IMR-90 (cell line): ENCODE measurements at regions not wholly inside any gene's neighbourhood (a gene's known extent, or its start where the extent isn't known, plus 50 kb on each side); places are given as distances from the start of the nearest gene placed in this dataset.

ENCODE experiments used
- ATAC-seq: fragments of 200-7000 bp; cut with Tn5 transposase; 2 replicates; pipeline ENCODE4 v1.9.1; 2020; ENCODE audit warnings: low read depth, mild to moderate bottlenecking, moderate library complexity
- BruUV-seq: library from RNA; stranded (reverse); fragments of 400-500 nt; replicated peaks from 2 replicates; lab custom pipeline; 2021; lab: Mats Ljungman, UMichigan
- CTCF ChIA-PET: fragments of 300-600 bp; formaldehyde crosslinking; extraction: SDS; loops from one replicate; lab custom pipeline; 2021; ENCODE audit warnings: antibody characterized with exemption; lab: Yijun Ruan, JAX
- POLR2A ChIA-PET: fragments of 300-600 bp; sonication (Branson Sonifier 250); formaldehyde crosslinking; loops from one replicate; lab custom pipeline; 2022; ENCODE audit warnings: antibody characterized with exemption; ENCODE audit not compliant: unreplicated experiment; lab: Charles Lee
- DNase-seq: peaks from one replicate; pipeline ENCODE4 v3.0.0; 2013
- H2AFZ ChIP-seq: replicated peaks from 2 replicates; pipeline ENCODE3; 2013; ENCODE audit warnings: low read length, mild to moderate bottlenecking; ENCODE audit not compliant: poor library complexity
- H2AK5ac ChIP-seq: 2 replicates; pipeline ENCODE4 v1.6.1; 2013; ENCODE audit warnings: low read depth, low read length, inconsistent platforms
- H2AK9ac ChIP-seq: replicated peaks from 2 replicates; pipeline ENCODE3; 2013; ENCODE audit warnings: mild to moderate bottlenecking, low read depth, low read length, moderate library complexity; ENCODE audit not compliant: poor library complexity
- H2BK120ac ChIP-seq: 2 replicates; pipeline ENCODE4 v1.6.1; 2013; ENCODE audit warnings: low read depth, low read length, inconsistent platforms
- H2BK15ac ChIP-seq: 3 replicates; pipeline ENCODE4 v1.6.1; 2013; ENCODE audit warnings: low read depth, low read length, inconsistent platforms
- H2BK20ac ChIP-seq: 2 replicates; pipeline ENCODE4 v1.6.1; 2013; ENCODE audit warnings: low read depth, mild to moderate bottlenecking, inconsistent platforms, low read length, moderate library complexity
- H2BK5ac ChIP-seq: 2 replicates; pipeline ENCODE4 v1.6.1; 2013; ENCODE audit warnings: mild to moderate bottlenecking, low read depth, low read length, inconsistent platforms; ENCODE audit not compliant: poor library complexity, severe bottlenecking
- H3K14ac ChIP-seq: replicated peaks from 2 replicates; pipeline ENCODE4 v1.6.1; 2013; ENCODE audit warnings: low read depth, low read length, inconsistent platforms
- H3K18ac ChIP-seq: 2 replicates; pipeline ENCODE4 v1.6.1; 2013; ENCODE audit warnings: low read depth, low read length, control low read depth
- H3K23ac ChIP-seq: 2 replicates; pipeline ENCODE4 v1.6.1; 2013; ENCODE audit warnings: low read depth, low read length, inconsistent platforms
- H3K27ac ChIP-seq: 2 replicates; pipeline ENCODE4 v1.5.1; 2013; ENCODE audit warnings: mild to moderate bottlenecking, control low read depth, low read length; ENCODE audit not compliant: insufficient read depth
- H3K27me3 ChIP-seq: 2 replicates; pipeline ENCODE4 v1.6.1; 2013; ENCODE audit warnings: low read length; ENCODE audit not compliant: control insufficient read depth, insufficient read depth
- H3K36me3 ChIP-seq: 2 replicates; pipeline ENCODE4 v1.6.1; 2013; ENCODE audit warnings: low read length, mixed read lengths; ENCODE audit not compliant: control insufficient read depth, insufficient read depth
- H3K4ac ChIP-seq: 2 replicates; pipeline ENCODE4 v1.6.1; 2013; ENCODE audit warnings: low read depth, low read length, inconsistent platforms
- H3K4me1 ChIP-seq: 2 replicates; pipeline ENCODE4 v1.6.1; 2013; ENCODE audit warnings: low read length, mixed read lengths; ENCODE audit not compliant: control insufficient read depth, insufficient read depth
- H3K4me2 ChIP-seq: 2 replicates; pipeline ENCODE4 v1.6.1; 2013; ENCODE audit warnings: low read depth, mild to moderate bottlenecking, control low read depth, low read length, moderate library complexity
- H3K4me3 ChIP-seq: 2 replicates; pipeline ENCODE4 v1.5.1; 2013; ENCODE audit warnings: low read depth, mild to moderate bottlenecking, control low read depth, low read length, moderate library complexity; ENCODE audit not compliant: insufficient read depth
- H3K56ac ChIP-seq: 2 replicates; pipeline ENCODE4 v1.6.1; 2013; ENCODE audit warnings: low read length, inconsistent platforms; ENCODE audit not compliant: insufficient read depth; ENCODE audit errors: extremely low read depth
- H3K79me1 ChIP-seq, 2 experiments: 2 replicates each; pipeline ENCODE4 v1.6.1; 2013; ENCODE audit warnings: low read length in 2 of 2, inconsistent platforms in 1 of 2, low read depth in 1 of 2
- H3K9ac ChIP-seq: 2 replicates; pipeline ENCODE4 v1.6.1; 2013; ENCODE audit warnings: low read depth, low read length, control low read depth
- H3K9me1 ChIP-seq: 2 replicates; pipeline ENCODE4 v1.6.1; 2013; ENCODE audit warnings: low read length, inconsistent platforms; ENCODE audit not compliant: insufficient read depth
- H3K9me3 ChIP-seq: 2 replicates; pipeline ENCODE4 v1.6.1; 2013; ENCODE audit warnings: low read length; ENCODE audit not compliant: control insufficient read depth, insufficient read depth
- H4K20me1 ChIP-seq: 2 replicates; pipeline ENCODE4 v1.6.1; 2013; ENCODE audit warnings: low read length, inconsistent platforms; ENCODE audit not compliant: insufficient read depth
- H4K5ac ChIP-seq: 2 replicates; pipeline ENCODE4 v1.6.1; 2013; ENCODE audit warnings: mild to moderate bottlenecking, low read depth, low read length, control low read depth
- H4K8ac ChIP-seq, 2 experiments: 2 replicates each; pipeline ENCODE4 v1.6.1; 2013; ENCODE audit warnings: low read depth in 2 of 2, low read length in 2 of 2, control low read depth in 1 of 2, inconsistent platforms in 1 of 2
- H4K91ac ChIP-seq: 2 replicates; pipeline ENCODE4 v1.6.1; 2013; ENCODE audit warnings: low read depth, low read length, inconsistent platforms; ENCODE audit not compliant: insufficient read depth
- MAFK ChIP-seq: IDR thresholded peaks from 2 replicates; pipeline ENCODE4 v1.6.1; 2012; ENCODE audit warnings: low read depth, low read length, improper control_type of control experiment
- dilution Hi-C: fragments of 300-500 bp; cut with HindIII; formaldehyde crosslinking; loops from one replicate; pipeline ENCODE4 v1.14.3; 2018; ENCODE audit warnings: low sequenced_read_pairs; ENCODE audit not compliant: unreplicated experiment
- in situ Hi-C: fragments of 300-500 bp; cut with MboI; formaldehyde crosslinking; loops from 3 replicates; pipeline ENCODE4 v1.14.3; 2019; ENCODE audit warnings: low sequenced_read_pairs, inconsistent platforms, mixed read lengths
- intact Hi-C: fragments of 100-400 bp; cut with micrococcal nuclease; formaldehyde crosslinking; loops from 2 replicates; pipeline ENCODE4 v1.10.0; 2022

- H2AK5ac ChIP-seq: no peak overlapping the region
- no peak overlapping the region for H2AK9ac ChIP-seq
- no peak overlapping the region for H3K4ac ChIP-seq
- BruUV-seq: no TSS peak
- no peaks in the 10 kb centered on the region for H3K4me1 ChIP-seq
- H3K4me2 ChIP-seq: no peak overlapping the region
- H2BK120ac ChIP-seq: no peak overlapping the region
- dilution Hi-C loops: no loop called here
- H2AFZ ChIP-seq: no peak overlapping the region
- ATAC-seq (no peak), DNase-seq (no peak)
- TF ChIP-seq MAFK: no peak
- in situ Hi-C loops: no loop called here
- no peak overlapping the region for H2BK15ac ChIP-seq
- no peak overlapping the region for H3K23ac ChIP-seq
- no peak overlapping the region for H3K18ac ChIP-seq
- CTCF ChIA-PET: no interaction called here
- H4K8ac ChIP-seq: no peak overlapping the region
- H3K9me3 ChIP-seq: peaks cover 13% of the 10 kb centered on the region
- H4K20me1 ChIP-seq: no peaks in the 10 kb centered on the region
- H3K79me1 ChIP-seq: no peaks in the 10 kb centered on the region
- no peak overlapping the region for H2BK5ac ChIP-seq
- no peaks in the 10 kb centered on the region for H3K27me3 ChIP-seq
- H3K4me3 ChIP-seq: no peak overlapping the region
- no peak overlapping the region for H3K56ac ChIP-seq
- no peak overlapping the region for H3K9ac ChIP-seq
- POLR2A ChIA-PET: no interaction called here
- H3K27ac ChIP-seq: no peak overlapping the region
- no peaks in the 10 kb centered on the region for H3K36me3 ChIP-seq
- intact Hi-C loops: no loop called here
- H3K14ac ChIP-seq: no peak overlapping the region
- H3K9me1 ChIP-seq: no peaks in the 10 kb centered on the region
- no peak overlapping the region for H2BK20ac ChIP-seq
- no peak overlapping the region for H4K5ac ChIP-seq
- H4K91ac ChIP-seq: no peak overlapping the region
Measured at GRCh38 chr1:73627723-73628122, 570.3 kb downstream of the LRRIQ3 start.
